Right ventricle myocardium inferior (tissue), 1 donor: ENCODE measurements at regions not wholly inside any gene's neighbourhood (a gene's known extent, or its start where the extent isn't known, plus 50 kb on each side); places are given as distances from the start of the nearest gene placed in this dataset.

Source experiments
- ATAC-seq: fragments of 200-7000 bp; cut with Tn5 transposase; one replicate; pipeline ENCODE4 v1.9.1; 2020; ENCODE audit warnings: mild to moderate bottlenecking, moderate library complexity
- DNase-seq: peaks from one replicate; pipeline ENCODE4 v3.0.0; 2021; ENCODE audit errors: missing footprints
- intact Hi-C: fragments of 100-400 bp; cut with DNase I; formaldehyde crosslinking; loops from one replicate; pipeline ENCODE4 v1.11.0; 2022
- donor health status: DM: no; HTN: yes; CAD: no; lungs with severe emphysema.

DNA sequence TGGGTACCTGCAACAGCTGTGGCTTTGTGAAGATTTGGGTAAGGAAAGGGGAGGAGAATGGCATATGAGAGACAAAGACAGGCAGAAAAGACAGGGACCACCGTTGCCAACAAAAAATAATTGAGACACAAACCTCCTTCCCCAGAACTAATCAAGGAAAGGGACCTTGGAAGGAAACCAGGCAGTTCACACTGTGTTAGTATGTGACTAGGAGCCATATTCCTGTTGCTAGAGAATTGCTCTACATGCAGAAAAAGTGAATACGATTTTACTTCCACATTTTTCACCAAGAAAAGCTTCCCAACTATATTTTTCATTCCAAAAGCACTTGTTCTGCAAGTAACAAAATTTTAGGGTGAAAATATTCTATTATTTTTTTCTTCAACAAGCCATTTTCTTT, 393.7 kb upstream of the ADAMTS9 start:
- ATAC-seq (no peak), DNase-seq (no peak)
- intact Hi-C loops: no loop called here

DNA sequence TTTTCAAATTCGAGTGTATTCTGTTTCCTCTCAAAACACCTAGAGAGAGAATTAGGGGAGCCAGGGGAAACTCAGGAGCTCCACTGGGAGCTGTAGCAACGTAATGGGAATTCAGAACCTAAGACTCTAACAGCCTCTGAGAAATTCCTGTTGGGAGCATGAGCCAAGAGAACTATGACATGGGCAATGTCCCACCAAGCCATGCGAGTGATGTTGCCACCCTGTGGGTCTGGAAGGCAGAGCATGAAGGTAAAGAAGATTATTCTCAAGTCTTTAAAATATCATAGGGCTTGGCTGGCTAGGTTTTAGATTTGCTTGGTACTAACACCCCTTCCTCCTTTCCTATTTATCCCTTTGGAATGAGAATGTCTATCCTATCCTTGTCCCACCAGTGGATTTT, 392.6 kb upstream of the ADAMTS9 start:
- ATAC-seq (no peak), DNase-seq (no peak)
- intact Hi-C loops: loop anchor here (1.0 kb wide), 1 partner anchor 394 kb away; no protein-coding TSS in a partner anchor

DNA sequence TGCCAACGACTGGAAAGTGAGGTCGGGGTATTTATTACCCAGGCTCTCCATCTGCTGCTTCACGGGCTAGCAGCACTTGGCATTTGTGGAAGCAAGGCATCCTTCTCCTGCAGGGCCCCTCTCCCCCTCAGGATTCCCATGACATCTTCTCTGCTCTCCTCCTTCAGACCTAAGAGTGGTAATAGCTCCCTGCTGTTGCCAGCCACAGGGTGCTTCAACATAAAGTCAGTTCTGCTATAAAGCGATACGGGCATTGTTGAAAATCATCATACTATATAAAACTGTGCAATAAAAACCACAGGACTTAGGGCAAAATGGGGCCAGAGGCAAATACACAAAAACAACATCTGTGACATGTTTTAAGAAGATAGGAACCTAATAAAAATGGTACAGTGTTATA, 391.8 kb upstream of the ADAMTS9 start:
- no peak for DNase-seq
- ATAC-seq: no peak
- intact Hi-C loops: no loop called here

DNA sequence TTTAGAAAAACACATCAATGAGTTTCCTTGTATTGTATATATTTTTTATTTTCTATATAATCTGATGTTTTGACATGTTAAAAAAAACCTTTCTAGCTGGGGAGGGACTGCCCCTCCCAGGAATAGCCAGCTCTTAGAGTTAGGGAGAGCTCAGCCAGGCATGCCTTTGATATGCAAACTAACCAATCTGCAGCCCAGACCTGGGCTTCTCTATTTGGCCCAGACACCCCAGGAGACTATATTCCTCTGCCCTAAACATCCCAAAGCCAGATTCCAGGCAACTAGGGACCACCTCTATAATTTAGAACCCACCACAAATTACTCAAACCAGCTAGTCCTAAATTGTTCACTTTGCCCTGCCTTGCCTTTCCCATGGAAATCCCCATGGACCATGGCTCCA, 390.9 kb upstream of the ADAMTS9 start:
- intact Hi-C loops: no loop called here
- no peak for DNase-seq
- ATAC-seq: no peak

DNA sequence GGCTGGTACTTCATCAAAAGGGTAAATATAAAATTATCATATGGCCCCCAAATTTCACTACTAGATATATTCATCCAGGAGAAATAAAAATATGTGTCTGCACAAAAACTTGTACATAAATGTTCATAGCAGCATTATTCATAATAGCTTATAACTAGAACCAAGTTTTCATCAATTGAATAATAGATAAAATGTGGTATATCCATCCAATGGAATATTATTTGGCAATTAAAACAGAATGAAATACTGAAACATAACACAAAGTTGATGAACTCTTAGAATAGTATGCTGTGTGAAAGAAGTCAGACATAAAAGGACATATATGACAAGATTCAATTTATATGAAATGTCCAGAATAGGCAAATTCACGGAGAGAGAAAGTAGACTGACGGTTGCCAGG, 389.3 kb upstream of the ADAMTS9 start:
- no peak for ATAC-seq
- DNase-seq: no peak
- intact Hi-C loops: no loop called here

DNA sequence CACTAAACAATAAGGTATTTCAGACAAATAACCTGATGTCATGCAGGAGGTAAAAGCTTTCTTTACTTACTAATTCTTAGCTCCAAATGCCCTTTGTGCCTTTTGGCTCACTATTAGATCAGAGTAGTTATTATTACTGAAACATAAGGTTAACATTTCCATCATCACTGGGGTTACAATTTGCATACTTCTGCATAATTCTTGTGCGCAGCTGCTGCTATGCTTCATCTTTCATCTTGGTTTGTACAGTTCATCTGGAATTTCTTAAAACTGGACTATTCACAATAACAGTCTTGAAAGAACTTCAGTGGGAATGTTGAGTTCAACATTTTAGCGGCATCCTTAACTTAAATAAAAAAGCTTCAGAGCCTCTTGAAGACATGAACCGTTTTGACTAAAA, 383.2 kb upstream of the ADAMTS9 start:
- DNase-seq (no peak), ATAC-seq (no peak)
- intact Hi-C loops: no loop called here

DNA sequence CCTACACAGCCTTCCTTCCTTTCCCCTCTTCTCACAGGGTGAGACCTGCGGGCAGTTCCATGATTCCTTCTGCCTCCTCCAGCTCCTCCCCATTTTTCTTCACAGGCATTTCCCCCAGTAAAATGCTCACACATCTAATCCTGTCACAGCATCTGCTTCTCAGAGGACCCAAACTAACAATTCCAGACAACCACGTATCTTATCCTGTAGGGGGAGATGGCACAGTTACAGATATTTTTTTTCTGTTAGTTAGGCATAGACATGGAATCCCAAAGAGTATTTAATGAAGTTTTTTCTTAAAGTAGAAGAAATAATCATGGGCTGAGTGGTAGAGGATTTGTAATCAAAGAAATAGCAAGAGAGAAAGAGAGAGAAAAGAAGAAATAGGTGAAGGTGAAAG, 373.1 kb upstream of the ADAMTS9 start:
- no peak for ATAC-seq
- intact Hi-C loops: no loop called here

DNA sequence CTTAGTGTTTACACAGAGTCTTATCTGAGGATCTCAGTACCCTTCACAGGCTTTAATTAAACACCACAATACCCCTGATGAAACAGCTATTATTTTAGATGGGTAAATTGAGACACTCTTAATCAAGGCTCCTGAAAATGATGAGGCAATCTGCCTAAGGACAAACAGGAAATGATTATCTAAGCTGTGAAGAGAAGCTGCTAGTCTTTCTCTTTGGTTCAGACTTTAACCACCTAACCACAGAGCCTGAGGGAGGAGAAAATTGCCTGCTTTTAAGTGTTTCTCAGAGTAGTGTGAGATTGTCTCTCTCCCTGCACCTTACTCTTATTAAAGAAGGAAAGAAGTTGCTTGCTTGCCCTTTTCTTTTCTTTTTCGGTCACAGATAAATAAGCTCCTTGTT, 364.3 kb upstream of the ADAMTS9 start:
- no peak for ATAC-seq
- no peak for DNase-seq
- intact Hi-C loops: no loop called here

More for the DNA sequence above, 373.1 kb upstream of the ADAMTS9 start:
- no peak for DNase-seq

DNA sequence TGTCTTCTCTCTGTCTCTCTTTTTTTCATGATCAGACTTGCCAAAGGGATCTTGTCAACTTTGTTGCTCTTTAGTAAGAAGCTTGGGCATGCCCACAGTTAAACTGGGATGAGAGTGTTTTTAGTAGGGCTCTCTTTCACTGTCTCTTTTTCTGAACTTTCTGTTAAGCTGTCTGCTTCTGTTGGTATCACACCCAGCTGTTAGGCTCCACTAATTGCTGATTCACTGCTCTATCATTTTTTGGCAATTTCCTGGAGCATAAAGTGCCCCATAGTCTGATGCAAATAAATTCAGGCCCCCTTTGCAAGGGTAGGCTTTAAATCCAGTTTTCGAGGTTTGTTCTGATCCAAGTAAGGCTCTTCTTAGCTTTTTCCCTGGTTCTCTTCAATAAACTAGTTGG, 360.4 kb upstream of the ADAMTS9 start:
- no peak for DNase-seq
- intact Hi-C loops: no loop called here
- ATAC-seq: no peak

DNA sequence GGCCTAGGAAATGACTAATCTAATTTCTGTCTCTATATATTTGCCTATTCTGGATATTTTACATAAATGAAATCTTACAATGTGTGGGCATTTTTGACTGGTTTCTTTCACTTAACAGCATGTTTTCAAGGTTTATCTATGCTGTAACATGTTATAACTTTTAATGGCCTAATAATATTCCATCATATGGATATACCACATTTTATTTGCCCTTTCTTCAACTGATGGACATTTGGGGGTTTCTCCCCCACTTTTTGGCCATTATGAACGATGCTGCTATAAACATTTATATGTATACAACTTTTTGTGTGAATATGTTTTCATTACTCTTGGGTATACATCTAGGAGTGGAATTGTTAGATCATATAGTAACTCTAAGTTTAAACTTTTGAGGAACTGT, 357.3 kb upstream of the ADAMTS9 start:
- DNase-seq (no peak), ATAC-seq (no peak)
- intact Hi-C loops: no loop called here

DNA sequence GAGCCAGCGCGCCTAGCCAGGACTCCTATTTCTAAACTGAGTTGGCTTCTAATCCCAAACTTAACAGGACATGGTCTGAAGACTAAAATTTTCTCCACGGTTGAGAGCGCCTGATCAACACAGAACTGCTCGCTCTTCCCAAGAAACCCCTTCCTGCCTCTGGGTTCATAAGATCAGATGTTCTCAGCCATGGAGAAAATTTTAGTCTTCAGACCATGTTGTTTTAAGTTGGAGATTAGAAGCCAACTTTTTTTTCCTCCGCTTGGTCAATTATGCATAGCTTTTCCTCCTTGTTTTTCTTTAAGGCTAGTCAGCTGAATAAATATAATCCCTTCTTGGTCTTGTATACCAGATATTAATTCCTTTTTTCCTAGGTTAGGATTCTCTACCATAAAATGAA, 356.6 kb upstream of the ADAMTS9 start:
- intact Hi-C loops: no loop called here
- DNase-seq (no peak), ATAC-seq (no peak)

DNA sequence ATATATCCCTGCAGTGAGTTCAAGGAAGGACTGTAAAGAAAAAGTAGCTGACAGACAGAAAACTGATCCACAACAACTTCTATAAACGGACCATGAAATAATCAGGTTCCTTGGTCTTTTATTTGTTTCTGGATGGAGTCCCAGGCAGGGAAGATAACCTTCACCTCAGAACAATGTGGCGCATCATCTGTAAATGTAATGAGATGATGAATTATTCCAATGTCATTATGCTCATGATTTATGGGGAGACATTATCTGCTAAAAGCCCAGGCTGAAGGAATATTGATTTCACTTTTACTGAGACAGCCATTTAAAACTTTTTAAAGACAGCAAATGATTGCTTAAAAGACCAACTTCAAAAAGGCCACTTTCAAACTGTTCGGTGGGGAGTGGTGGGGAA, 354.9 kb upstream of the ADAMTS9 start:
- intact Hi-C loops: no loop called here

DNA sequence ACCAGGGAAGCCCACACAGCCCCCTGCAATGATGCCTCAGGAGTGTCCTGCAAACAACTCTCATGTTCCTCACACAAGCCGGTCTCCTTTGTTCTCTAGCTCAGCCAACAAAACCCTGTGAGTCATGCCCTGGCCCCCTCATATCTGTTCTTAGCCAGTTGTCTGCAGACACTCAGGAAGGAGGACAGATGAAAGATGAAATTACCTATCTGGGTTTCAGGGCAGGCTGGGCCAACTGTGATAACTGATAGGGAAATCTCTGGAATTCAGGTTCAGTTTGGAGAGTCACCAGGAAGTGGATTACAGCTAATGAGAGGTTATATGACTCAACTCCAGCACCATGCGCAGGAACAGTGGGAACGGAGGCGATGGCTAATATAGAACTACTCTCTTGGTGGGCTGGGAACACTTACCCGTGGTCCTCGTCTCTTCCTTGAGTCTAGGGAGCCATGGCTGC, 352.0 kb upstream of the ADAMTS9 start:
- intact Hi-C loops: no loop called here
- ATAC-seq (no peak), DNase-seq (no peak)

More for the DNA sequence above, 354.9 kb upstream of the ADAMTS9 start:
- no peak for DNase-seq
- ATAC-seq: no peak

DNA sequence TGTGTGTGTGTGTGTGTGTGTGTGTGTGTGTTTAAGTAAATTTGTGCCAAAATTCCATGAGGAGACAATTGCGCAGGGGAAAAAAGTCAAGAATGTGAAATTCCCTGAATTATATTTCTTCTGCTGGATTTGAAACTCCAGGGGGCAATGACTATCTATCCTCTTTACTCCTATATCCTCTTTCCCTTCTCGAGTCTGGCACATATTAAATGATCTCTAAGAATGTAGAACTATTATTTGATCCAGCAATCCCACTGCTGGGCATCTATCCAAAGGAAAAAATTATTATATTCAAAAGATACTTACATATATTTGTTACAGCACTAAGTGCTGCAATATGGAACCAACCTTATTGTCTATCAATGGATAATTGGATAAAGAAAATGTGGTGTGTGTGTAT, 350.1 kb upstream of the ADAMTS9 start:
- DNase-seq (no peak), ATAC-seq (no peak)
- intact Hi-C loops: no loop called here

DNA sequence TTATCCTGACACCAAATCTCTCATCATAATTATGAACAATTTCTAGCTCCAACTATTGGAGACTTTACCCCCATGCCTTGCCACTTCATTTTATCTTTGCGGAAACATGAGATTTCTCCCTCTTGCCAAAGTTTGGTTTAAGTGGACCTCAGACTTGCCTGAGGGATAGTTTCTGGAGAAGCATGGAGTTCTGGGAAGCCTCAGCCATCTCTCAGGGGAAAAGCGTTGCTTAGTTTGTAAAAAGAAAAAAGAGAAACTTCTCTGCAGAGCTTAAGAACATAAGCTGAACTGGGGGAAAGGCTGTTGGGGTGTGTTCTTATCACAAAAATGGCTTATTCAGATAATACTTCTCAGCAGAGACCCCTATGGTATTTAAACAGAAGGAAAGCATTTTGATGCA, 347.4 kb upstream of the ADAMTS9 start:
- no peak for DNase-seq
- intact Hi-C loops: no loop called here
- no peak for ATAC-seq

DNA sequence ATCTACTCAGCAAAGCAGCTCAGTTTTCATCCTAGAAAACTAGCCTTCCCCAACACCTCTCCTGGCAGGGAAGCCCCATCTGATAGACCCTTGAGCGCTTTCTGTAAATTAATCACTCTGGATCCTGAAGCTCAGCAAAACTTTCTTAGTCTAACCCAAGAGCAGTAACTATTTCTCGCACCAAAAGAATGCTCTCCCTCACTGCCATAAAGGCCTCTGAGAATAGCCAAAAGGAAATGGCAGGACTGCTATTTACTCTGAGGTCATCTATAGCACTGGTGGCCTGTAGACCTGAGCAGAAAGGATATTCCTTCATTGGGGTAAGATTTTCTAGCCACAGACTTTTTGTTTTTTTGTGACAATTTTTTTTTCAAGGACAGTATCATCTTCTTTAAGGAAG, 345.8 kb upstream of the ADAMTS9 start:
- no peak for ATAC-seq
- no peak for DNase-seq
- intact Hi-C loops: no loop called here

DNA sequence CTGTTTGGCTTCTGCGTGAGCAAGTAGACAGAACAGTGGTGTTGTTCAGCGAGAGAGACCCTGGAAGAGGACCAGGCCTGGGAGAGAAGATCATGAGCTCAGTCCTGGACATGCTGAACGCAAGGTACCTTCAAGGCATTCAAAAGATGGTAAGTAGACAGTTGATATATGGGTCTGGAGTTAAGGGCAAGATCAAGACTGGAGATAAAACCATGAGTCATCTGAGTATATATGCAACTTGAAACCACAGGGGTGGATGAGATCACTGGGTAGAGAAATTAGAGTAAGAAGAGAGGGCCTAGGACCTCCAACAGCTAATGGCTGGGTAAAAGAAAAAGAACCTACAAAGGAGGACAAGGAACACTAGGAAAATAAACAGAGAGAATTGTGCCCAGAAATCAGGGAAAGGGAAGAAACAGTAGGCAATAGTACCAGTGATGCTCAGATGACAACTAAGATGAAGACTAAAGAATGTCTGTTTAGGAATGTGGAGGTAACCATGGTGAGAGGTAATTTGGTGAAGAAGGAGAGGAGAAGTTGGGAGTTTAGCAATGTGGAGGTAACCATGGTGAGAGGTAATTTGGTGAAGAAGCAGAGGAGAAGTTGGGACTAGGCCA, 343.2 kb upstream of the ADAMTS9 start:
- no peak for DNase-seq
- intact Hi-C loops: no loop called here
- no peak for ATAC-seq

DNA sequence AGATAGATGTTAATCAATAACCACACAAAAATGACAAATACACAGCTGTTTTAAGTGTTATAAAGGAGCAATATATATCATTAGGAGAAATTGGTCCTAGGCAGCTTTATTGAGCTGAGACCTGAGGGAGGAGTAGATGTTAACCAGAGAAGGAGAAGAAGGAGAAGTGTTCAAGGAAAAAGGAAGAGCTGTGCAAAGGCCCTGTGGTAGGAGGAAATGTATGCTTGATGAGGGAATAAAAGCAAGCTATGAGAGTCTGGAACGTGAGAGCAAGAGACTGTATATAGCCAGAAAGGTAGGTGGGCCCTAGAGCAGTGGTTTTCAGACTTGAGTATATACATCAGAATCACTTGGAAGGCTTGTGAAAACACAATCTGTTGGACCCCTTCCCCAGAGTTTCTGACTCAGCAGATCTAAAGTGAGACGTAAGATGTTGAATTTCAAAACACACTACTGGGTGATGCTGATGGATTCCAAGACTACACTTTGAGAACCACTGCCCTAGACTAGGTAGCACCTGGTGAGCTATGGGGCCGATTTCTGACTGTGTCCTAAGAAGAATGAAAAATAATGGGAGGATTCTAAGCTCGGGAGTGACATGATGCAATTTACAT, 342.3 kb upstream of the ADAMTS9 start:
- DNase-seq (no peak), ATAC-seq (no peak)
- intact Hi-C loops: no loop called here

DNA sequence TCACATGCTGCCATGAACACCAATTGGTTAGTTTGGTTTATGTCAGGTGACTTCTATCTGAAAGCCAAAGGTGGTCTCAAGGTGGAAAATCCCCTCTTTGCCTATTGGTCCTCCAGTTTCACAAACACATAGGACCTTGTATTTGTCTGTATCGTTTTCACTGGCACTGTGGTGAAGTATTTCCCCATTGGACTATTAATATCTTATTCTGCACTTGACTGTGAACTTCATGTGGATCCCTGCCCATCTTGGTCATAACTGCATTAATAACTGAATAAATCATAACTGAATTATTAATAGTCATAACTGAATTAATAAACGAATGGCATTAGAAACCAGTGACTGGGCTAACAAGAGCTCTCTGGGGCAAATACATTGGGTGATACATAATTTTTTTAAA, 341.3 kb upstream of the ADAMTS9 start:
- intact Hi-C loops: no loop called here
- ATAC-seq: no peak
- no peak for DNase-seq

DNA sequence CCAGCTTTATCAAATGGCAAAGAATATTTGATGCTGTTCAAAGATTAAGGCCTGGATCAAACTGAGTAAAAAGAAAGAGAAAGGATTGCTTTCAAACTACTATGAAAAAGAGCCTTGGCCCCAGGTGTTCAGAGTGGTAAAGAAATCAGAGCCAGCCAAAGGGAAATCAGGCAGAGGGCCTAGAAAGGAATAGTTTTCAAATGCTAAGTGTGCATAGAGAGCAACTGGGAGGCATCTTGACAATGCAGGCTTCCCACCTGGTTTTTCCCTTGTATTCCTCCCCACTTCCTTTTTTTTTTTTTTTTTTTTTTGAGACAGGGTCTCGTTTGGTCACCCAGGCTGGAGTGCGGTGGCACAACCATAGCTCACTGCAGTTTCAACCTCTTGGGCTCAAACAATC, 340.2 kb upstream of the ADAMTS9 start:
- ATAC-seq: no peak
- intact Hi-C loops: no loop called here

DNA sequence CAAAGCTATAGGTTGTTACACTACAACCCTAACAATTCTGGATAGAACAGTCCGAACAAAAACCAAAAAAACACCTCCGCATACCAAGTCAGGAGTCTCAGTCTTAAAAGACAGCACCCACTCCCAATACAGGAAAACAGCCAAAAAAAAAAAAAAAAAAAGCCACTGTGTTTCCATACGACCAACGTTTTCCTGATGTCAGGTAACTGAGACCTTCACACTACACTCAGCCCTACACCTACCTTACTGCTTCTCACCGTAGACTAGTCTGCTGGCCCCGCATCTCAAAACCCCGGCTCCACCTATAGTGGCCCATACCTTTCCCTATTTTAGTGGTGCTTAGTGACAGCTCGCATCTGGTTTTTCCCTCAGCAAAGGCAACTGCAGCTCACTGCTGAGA, 339.5 kb upstream of the ADAMTS9 start:
- no peak for ATAC-seq

More for the DNA sequence above, 340.2 kb upstream of the ADAMTS9 start:
- no peak for DNase-seq

More for the DNA sequence above, 339.5 kb upstream of the ADAMTS9 start:
- intact Hi-C loops: no loop called here
- DNase-seq: no peak
